PC-3 (cell line): ENCODE measurements at regions not wholly inside any gene's neighbourhood (a gene's known extent, or its start where the extent isn't known, plus 50 kb on each side); places are given as distances from the start of the nearest gene placed in this dataset.

Source experiments
- EZH2 ChIP-seq: fragments of 300-600 bp; sonication (generic); IDR thresholded peaks from one replicate; pipeline ENCODE4 v1.6.1; 2017; ENCODE audit warnings: antibody characterized with exemption, mild to moderate bottlenecking, low read length; ENCODE audit not compliant: unreplicated experiment
- EZH2phosphoT487 ChIP-seq: fragments of 300-600 bp; sonication (generic); IDR thresholded peaks from 2 replicates; pipeline ENCODE4 v1.6.1; 2018; ENCODE audit warnings: mild to moderate bottlenecking, antibody characterized with exemption, low read length, borderline replicate concordance

DNA sequence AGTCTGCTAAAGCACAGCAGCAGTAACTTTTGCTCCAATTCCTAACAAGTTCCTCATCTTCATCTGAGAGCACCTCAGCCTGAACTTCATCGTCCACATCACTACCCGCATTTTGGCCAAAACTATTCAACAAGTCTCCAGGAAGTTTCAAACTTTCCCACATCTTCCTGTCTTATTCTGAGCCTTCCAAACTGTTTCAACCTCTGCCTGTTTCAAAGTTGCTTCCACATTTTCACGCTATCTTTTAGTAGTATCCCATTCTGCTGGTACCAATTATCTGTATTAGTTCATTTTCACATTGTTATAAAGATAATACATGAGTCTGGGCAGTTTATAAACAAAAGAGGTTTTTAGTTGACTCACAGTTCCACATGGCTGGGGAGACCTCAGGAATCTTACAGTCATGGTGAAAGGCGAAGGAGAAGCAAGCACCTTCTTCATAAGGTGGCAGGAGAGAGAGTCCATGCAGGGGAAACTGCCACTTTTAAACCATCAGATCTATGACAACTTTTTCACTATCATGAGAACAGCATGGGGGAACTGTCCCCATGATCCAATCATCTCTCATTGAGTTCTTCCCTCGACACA lies 99.4 kb upstream of the GRIK2 start:
- TF ChIP-seq EZH2 (no peak), EZH2phosphoT487 (no peak)
